ENCODE measurements at regions not wholly inside any gene's neighbourhood (a gene's known extent, or its start where the extent isn't known, plus 50 kb on each side); places are given as distances from the start of the nearest gene placed in this dataset.

DNA sequence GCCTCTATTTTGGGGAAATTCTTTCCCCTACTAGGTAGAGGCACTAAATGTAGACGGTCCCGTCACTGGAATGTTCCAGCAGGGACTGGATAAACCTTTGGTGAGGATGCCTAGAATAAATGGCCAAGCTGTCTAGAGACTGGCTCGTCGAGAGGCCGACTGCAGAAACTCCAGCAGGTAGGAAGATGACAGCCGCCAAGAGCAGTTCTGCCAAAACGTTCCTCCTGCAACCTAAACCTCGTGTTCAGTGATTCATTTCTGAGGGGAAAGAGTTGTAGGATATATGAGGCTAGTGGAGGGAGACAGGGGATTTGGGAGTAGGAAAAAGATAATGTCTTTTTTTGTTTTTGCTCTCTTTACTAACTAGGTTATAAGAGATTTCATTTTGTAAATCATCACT is 184.7 kb upstream of the GDF10 start:
- Histone ChIP-seq H3K27me3 (ENCODE audit: insufficient read depth, low read depth, low read length) (no peaks in the 10 kb centered on the region), H4K20me1 (ENCODE audit: insufficient read depth) (no peaks in the 10 kb centered on the region), H3K4me2 (ENCODE audit: low read length) (no peak overlapping the region), H3K9me3 (ENCODE audit: low read length) (no peaks in the 10 kb centered on the region), H3K36me3 (ENCODE audit: insufficient read depth, low read length) (no peaks in the 10 kb centered on the region), H3K4me3 (ENCODE audit: low read length) (no peak overlapping the region), H2AFZ (ENCODE audit: low read depth, low read length) (no peak overlapping the region), H3K9me2 (ENCODE audit: insufficient read depth, low read length) (no peaks in the 10 kb centered on the region), H3F3A (ENCODE audit: insufficient read depth, low read length, poor library complexity, severe bottlenecking) (no peaks in the 10 kb centered on the region), H3K27ac (ENCODE audit: low read length) (no peak overlapping the region), H3K9ac (ENCODE audit: low read length) (no peak overlapping the region), H3K79me2 (replicated peaks; ENCODE audit: insufficient read depth, low read length) (no peaks in the 10 kb centered on the region)
- TF ChIP-seq EZH2 (IDR thresholded peaks at IDR 0.05; ENCODE audit: borderline replicate concordance, insufficient read depth, low read length, poor library complexity, severe bottlenecking) (no peak), RAD21 (conservative IDR thresholded peaks at IDR 0.05) (no peak), POLR2AphosphoS5 (IDR thresholded peaks at IDR 0.05) (no peak), SMC3 (conservative IDR thresholded peaks at IDR 0.05; ENCODE audit: poor library complexity) (no peak), EP300 (conservative IDR thresholded peaks at IDR 0.05; ENCODE audit: poor library complexity, severe bottlenecking) (no peak), TAF1 (IDR thresholded peaks at IDR 0.05; ENCODE audit: low read depth) (no peak), MXI1 (conservative IDR thresholded peaks at IDR 0.05; ENCODE audit: poor library complexity, severe bottlenecking) (no peak)
- TF ChIP-seq, protein P1, sequence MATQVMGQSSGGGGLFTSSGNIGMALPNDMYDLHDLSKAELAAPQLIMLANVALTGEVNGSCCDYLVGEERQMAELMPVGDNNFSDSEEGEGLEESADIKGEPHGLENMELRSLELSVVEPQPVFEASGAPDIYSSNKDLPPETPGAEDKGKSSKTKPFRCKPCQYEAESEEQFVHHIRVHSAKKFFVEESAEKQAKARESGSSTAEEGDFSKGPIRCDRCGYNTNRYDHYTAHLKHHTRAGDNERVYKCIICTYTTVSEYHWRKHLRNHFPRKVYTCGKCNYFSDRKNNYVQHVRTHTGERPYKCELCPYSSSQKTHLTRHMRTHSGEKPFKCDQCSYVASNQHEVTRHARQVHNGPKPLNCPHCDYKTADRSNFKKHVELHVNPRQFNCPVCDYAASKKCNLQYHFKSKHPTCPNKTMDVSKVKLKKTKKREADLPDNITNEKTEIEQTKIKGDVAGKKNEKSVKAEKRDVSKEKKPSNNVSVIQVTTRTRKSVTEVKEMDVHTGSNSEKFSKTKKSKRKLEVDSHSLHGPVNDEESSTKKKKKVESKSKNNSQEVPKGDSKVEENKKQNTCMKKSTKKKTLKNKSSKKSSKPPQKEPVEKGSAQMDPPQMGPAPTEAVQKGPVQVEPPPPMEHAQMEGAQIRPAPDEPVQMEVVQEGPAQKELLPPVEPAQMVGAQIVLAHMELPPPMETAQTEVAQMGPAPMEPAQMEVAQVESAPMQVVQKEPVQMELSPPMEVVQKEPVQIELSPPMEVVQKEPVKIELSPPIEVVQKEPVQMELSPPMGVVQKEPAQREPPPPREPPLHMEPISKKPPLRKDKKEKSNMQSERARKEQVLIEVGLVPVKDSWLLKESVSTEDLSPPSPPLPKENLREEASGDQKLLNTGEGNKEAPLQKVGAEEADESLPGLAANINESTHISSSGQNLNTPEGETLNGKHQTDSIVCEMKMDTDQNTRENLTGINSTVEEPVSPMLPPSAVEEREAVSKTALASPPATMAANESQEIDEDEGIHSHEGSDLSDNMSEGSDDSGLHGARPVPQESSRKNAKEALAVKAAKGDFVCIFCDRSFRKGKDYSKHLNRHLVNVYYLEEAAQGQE (IDR thresholded peaks at IDR 0.05; ENCODE audit: borderline replicate concordance), result no peak
- TF ChIP-seq, protein P2, sequence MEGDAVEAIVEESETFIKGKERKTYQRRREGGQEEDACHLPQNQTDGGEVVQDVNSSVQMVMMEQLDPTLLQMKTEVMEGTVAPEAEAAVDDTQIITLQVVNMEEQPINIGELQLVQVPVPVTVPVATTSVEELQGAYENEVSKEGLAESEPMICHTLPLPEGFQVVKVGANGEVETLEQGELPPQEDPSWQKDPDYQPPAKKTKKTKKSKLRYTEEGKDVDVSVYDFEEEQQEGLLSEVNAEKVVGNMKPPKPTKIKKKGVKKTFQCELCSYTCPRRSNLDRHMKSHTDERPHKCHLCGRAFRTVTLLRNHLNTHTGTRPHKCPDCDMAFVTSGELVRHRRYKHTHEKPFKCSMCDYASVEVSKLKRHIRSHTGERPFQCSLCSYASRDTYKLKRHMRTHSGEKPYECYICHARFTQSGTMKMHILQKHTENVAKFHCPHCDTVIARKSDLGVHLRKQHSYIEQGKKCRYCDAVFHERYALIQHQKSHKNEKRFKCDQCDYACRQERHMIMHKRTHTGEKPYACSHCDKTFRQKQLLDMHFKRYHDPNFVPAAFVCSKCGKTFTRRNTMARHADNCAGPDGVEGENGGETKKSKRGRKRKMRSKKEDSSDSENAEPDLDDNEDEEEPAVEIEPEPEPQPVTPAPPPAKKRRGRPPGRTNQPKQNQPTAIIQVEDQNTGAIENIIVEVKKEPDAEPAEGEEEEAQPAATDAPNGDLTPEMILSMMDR (IDR thresholded peaks at IDR 0.05; ENCODE audit: poor library complexity, severe bottlenecking), result no peak

DNA sequence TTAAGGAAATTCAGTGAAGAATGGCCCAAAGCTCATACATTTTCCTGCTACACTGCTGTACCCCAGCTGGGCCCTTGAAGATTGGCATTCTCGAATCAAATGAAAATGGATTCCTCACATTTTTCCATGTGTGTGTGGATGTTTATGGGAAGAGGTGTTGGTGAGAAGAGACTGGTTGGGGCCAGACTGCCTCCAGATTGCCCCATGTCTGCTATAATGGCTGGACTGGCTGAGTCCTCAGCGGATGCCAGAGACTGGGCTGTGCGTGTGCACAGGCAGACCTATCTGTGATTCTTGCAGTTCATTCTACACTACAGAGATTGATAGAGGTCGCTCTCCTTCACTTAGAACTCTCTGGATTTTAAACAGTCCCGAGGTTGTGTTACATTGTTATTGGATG is 183.6 kb upstream of the GDF10 start:
- Histone ChIP-seq H3K27ac (ENCODE audit: low read length) (no peak overlapping the region), H3K4me2 (ENCODE audit: low read length) (no peak overlapping the region), H4K20me1 (ENCODE audit: insufficient read depth) (no peaks in the 10 kb centered on the region), H3K9me3 (ENCODE audit: low read length) (no peaks in the 10 kb centered on the region), H3K4me3 (ENCODE audit: low read length) (no peak overlapping the region), H3F3A (ENCODE audit: insufficient read depth, low read length, poor library complexity, severe bottlenecking) (no peaks in the 10 kb centered on the region), H3K9me2 (ENCODE audit: insufficient read depth, low read length) (no peaks in the 10 kb centered on the region), H2AFZ (ENCODE audit: low read depth, low read length) (no peak overlapping the region), H3K9ac (ENCODE audit: low read length) (no peak overlapping the region), H3K36me3 (ENCODE audit: insufficient read depth, low read length) (no peaks in the 10 kb centered on the region), H3K79me2 (replicated peaks; ENCODE audit: insufficient read depth, low read length) (no peaks in the 10 kb centered on the region), H3K27me3 (ENCODE audit: insufficient read depth, low read depth, low read length) (no peaks in the 10 kb centered on the region)
- TF ChIP-seq RAD21 (conservative IDR thresholded peaks at IDR 0.05), result no peak
- no peak for TF ChIP-seq SMC3 (conservative IDR thresholded peaks at IDR 0.05; ENCODE audit: poor library complexity)
- TF ChIP-seq, protein P2 (IDR thresholded peaks at IDR 0.05; ENCODE audit: poor library complexity, severe bottlenecking), result no peak
- TF ChIP-seq TAF1 (IDR thresholded peaks at IDR 0.05; ENCODE audit: low read depth), result no peak
- no peak for TF ChIP-seq POLR2AphosphoS5 (IDR thresholded peaks at IDR 0.05)
- TF ChIP-seq MXI1 (conservative IDR thresholded peaks at IDR 0.05; ENCODE audit: poor library complexity, severe bottlenecking), result no peak
- no peak for TF ChIP-seq EZH2 (IDR thresholded peaks at IDR 0.05; ENCODE audit: borderline replicate concordance, insufficient read depth, low read length, poor library complexity, severe bottlenecking)

All from neural cell (in vitro differentiated cells).